SU-DHL-6 (cell line): ENCODE measurements at regions not wholly inside any gene's neighbourhood (a gene's known extent, or its start where the extent isn't known, plus 50 kb on each side); places are given as distances from the start of the nearest gene placed in this dataset.

ENCODE experiments used
- EZH2phosphoT487 ChIP-seq: fragments of 200-600 bp; sonication (generic), shearing (Covaris generic); conservative IDR thresholded peaks from 2 replicates; pipeline ENCODE4 v1.6.1; 2018; ENCODE audit warnings: mild to moderate bottlenecking, antibody characterized with exemption, low read length, moderate library complexity, mixed read lengths
- TF ChIP-seq, protein P1 (sequence below): fragments of 200-600 bp; sonication (generic); IDR thresholded peaks from one replicate; pipeline ENCODE4 v1.5.1; 2017; ENCODE audit warnings: antibody characterized with exemption, mild to moderate bottlenecking, low read length, moderate library complexity; ENCODE audit not compliant: insufficient read depth, poor library complexity, severe bottlenecking

GRCh38 chr15:31540633-31541032 is 214.0 kb downstream of the KLF13 start:
- TF ChIP-seq, protein P1, sequence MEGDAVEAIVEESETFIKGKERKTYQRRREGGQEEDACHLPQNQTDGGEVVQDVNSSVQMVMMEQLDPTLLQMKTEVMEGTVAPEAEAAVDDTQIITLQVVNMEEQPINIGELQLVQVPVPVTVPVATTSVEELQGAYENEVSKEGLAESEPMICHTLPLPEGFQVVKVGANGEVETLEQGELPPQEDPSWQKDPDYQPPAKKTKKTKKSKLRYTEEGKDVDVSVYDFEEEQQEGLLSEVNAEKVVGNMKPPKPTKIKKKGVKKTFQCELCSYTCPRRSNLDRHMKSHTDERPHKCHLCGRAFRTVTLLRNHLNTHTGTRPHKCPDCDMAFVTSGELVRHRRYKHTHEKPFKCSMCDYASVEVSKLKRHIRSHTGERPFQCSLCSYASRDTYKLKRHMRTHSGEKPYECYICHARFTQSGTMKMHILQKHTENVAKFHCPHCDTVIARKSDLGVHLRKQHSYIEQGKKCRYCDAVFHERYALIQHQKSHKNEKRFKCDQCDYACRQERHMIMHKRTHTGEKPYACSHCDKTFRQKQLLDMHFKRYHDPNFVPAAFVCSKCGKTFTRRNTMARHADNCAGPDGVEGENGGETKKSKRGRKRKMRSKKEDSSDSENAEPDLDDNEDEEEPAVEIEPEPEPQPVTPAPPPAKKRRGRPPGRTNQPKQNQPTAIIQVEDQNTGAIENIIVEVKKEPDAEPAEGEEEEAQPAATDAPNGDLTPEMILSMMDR, result no peak
- TF ChIP-seq EZH2phosphoT487, result no peak
